Mammary epithelial cell (primary cell): ENCODE measurements at regions not wholly inside any gene's neighbourhood (a gene's known extent, or its start where the extent isn't known, plus 50 kb on each side); places are given as distances from the start of the nearest gene placed in this dataset.

Experiments
- EZH2 ChIP-seq: IDR thresholded peaks from 2 replicates; pipeline ENCODE4 v1.6.1; 2012; ENCODE audit warnings: low read length, inconsistent platforms, borderline replicate concordance
- TF ChIP-seq, protein P1 (sequence below), 2 donors: IDR thresholded peaks in 1 of 2; conservative IDR thresholded peaks in 1 of 2; 2 replicates each; pipeline ENCODE4 v1.5.1; 2011 to 2012; ENCODE audit warnings: inconsistent platforms in 2 of 2, low read length in 2 of 2, mild to moderate bottlenecking in 2 of 2, control low read depth in 1 of 2, low read depth in 1 of 2; ENCODE audit not compliant: insufficient read depth in 1 of 2; ENCODE audit errors: extremely low read depth in 1 of 2

DNA sequence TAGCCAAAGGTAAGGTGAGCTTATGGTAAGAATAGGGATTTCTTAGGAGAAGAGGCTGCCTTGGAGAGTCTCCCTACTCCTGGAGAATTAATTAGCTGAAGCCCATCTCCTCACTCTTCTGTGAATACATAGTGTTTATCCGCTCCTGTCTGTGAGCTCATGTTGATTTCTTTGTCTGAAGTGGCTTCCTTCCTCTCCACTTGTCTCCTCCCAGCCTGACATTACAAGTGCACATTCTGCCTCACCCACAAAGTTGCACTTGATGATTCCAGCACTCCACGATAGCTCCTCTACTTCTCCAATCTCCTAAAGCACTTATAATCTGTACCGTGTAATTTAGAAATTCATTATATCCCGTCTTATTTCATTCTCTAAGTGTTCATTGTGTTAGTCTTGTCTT lies 287.2 kb downstream of the QKI start:
- TF ChIP-seq, protein P1, sequence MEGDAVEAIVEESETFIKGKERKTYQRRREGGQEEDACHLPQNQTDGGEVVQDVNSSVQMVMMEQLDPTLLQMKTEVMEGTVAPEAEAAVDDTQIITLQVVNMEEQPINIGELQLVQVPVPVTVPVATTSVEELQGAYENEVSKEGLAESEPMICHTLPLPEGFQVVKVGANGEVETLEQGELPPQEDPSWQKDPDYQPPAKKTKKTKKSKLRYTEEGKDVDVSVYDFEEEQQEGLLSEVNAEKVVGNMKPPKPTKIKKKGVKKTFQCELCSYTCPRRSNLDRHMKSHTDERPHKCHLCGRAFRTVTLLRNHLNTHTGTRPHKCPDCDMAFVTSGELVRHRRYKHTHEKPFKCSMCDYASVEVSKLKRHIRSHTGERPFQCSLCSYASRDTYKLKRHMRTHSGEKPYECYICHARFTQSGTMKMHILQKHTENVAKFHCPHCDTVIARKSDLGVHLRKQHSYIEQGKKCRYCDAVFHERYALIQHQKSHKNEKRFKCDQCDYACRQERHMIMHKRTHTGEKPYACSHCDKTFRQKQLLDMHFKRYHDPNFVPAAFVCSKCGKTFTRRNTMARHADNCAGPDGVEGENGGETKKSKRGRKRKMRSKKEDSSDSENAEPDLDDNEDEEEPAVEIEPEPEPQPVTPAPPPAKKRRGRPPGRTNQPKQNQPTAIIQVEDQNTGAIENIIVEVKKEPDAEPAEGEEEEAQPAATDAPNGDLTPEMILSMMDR (conservative IDR thresholded peaks at IDR 0.05 in 1 of 2, IDR thresholded peaks at IDR 0.05 in 1 of 2; ENCODE audit: extremely low read depth in 1 of 2, insufficient read depth in 1 of 2, low read depth in 1 of 2, low read length in 2 of 2): no peak
- no peak for TF ChIP-seq EZH2
